SH-SY5Y (cell line): ENCODE measurements at regions not wholly inside any gene's neighbourhood (a gene's known extent, or its start where the extent isn't known, plus 50 kb on each side); places are given as distances from the start of the nearest gene placed in this dataset.

Experiments used
- GATA2 ChIP-seq: IDR thresholded peaks from 2 replicates; pipeline ENCODE4 v1.6.1; 2011; ENCODE audit warnings: mild to moderate bottlenecking, low read depth, low read length
- GATA3 ChIP-seq: IDR thresholded peaks from 2 replicates; pipeline ENCODE4 v1.6.1; 2011; ENCODE audit warnings: low read depth, mild to moderate bottlenecking, low read length, moderate library complexity

DNA sequence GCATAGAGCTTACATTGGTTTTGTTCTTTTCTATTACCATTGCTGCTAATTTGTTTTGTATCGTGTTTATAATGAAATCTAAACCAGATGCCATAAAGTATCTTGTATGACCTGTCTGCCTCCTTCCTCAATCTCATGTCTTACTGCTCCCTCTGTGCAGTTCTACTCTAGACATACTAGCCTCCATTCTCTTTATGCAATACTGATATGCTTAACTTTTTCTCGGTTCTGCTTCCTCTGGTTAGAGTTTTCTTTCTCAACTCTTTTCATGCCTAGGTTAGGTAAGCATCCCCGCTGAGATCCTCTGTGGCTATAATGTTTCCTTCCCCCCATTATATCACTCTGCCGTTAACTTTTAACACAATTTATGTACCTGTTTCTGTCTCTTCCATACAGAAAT is 852.3 kb downstream of the TRHDE start:
- TF ChIP-seq GATA3 = no peak
- no peak for TF ChIP-seq GATA2
